ENCODE measurements at regions not wholly inside any gene's neighbourhood (a gene's known extent, or its start where the extent isn't known, plus 50 kb on each side); places are given as distances from the start of the nearest gene placed in this dataset.

GRCh38 chr4:124973716-124974115 is 261.2 kb upstream of the ANKRD50 start (continued):
- TF ChIP-seq JUND (IDR thresholded peaks at IDR 0.05; ENCODE audit: low read length) (no peak), CTCF (IDR thresholded peaks at IDR 0.05; ENCODE audit: control extremely low read depth in 1 of 3, insufficient read depth in 1 of 3, low read depth in 1 of 3, low read length in 3 of 3) (no peak), BCL11A (IDR thresholded peaks at IDR 0.05; ENCODE audit: low read depth in 2 of 2, low read length in 2 of 2) (no peak), YY1 (IDR thresholded peaks at IDR 0.05; ENCODE audit: low read depth, low read length) (no peak), RBBP5 (IDR thresholded peaks at IDR 0.05; ENCODE audit: borderline replicate concordance, low read depth, low read length) (no peak), TCF12 (IDR thresholded peaks at IDR 0.05; ENCODE audit: low read depth, low read length) (no peak)

Measured in H1 (cell line).